Neuronal stem cell (in vitro differentiated cells): ENCODE measurements at regions not wholly inside any gene's neighbourhood (a gene's known extent, or its start where the extent isn't known, plus 50 kb on each side); places are given as distances from the start of the nearest gene placed in this dataset.

Experiments
- DNase-seq: peaks from one replicate; pipeline ENCODE4 v3.0.0-alpha.2; 2013; ENCODE audit warnings: low spot score
- H2AFZ ChIP-seq: one replicate; pipeline ENCODE4 v1.6.1; 2013; ENCODE audit warnings: mild to moderate bottlenecking, low read length, inconsistent platforms
- H2AK5ac ChIP-seq: 2 replicates; pipeline ENCODE4 v1.6.1; 2013; ENCODE audit warnings: low read depth, mild to moderate bottlenecking, inconsistent platforms, low read length, moderate library complexity, mixed read lengths
- H2BK120ac ChIP-seq: 2 replicates; pipeline ENCODE4 v1.6.1; 2013; ENCODE audit warnings: low read depth, mild to moderate bottlenecking, inconsistent platforms, low read length, moderate library complexity, mixed read lengths
- H2BK12ac ChIP-seq: one replicate; pipeline ENCODE4 v1.6.1; 2013; ENCODE audit warnings: low read length, inconsistent platforms
- H2BK15ac ChIP-seq: 2 replicates; pipeline ENCODE4 v1.6.1; 2013; ENCODE audit warnings: mild to moderate bottlenecking, low read length, inconsistent platforms, mixed read lengths
- H2BK5ac ChIP-seq: one replicate; pipeline ENCODE4 v1.6.1; 2013; ENCODE audit warnings: inconsistent platforms, mild to moderate bottlenecking, low read length, moderate library complexity
- H3K14ac ChIP-seq: one replicate; pipeline ENCODE4 v1.6.1; 2013; ENCODE audit warnings: low read length, inconsistent platforms
- H3K18ac ChIP-seq: 2 replicates; pipeline ENCODE4 v1.6.1; 2013; ENCODE audit warnings: low read length, inconsistent platforms
- H3K23ac ChIP-seq: 2 replicates; pipeline ENCODE4 v1.6.1; 2013; ENCODE audit warnings: low read depth, mild to moderate bottlenecking, mixed read lengths, low read length, inconsistent platforms; ENCODE audit not compliant: poor library complexity
- H3K27ac ChIP-seq: replicated peaks from 3 replicates; pipeline ENCODE4 v1.5.1; 2013; ENCODE audit warnings: low read length, inconsistent platforms
- H3K27me3 ChIP-seq, 3 experiments: 2 replicates each; pipeline ENCODE4 v1.6.1; 2013; ENCODE audit warnings: low read length in 3 of 3, mild to moderate bottlenecking in 2 of 3, inconsistent platforms in 1 of 3, low read depth in 1 of 3, mixed read lengths in 1 of 3, moderate library complexity in 1 of 3; ENCODE audit not compliant: control insufficient read depth in 3 of 3, insufficient read depth in 3 of 3
- H3K36me3 ChIP-seq, 2 donors: replicated peaks in 1 of 2; 2 replicates each; pipeline ENCODE4 v1.6.1; 2013; ENCODE audit warnings: low read length in 2 of 2; ENCODE audit not compliant: control insufficient read depth in 2 of 2, insufficient read depth in 2 of 2
- H3K4ac ChIP-seq: 2 replicates; pipeline ENCODE4 v1.6.1; 2013; ENCODE audit warnings: inconsistent platforms, mild to moderate bottlenecking, low read length, moderate library complexity
- H3K4me1 ChIP-seq, 2 donors: 1 replicate in 1 of 2; 2 replicates in 1 of 2; pipeline ENCODE4 v1.6.1; 2013; ENCODE audit warnings: low read length in 2 of 2, low read depth in 1 of 2; ENCODE audit not compliant: control insufficient read depth in 2 of 2, insufficient read depth in 1 of 2
- H3K4me2 ChIP-seq: one replicate; pipeline ENCODE4 v1.6.1; 2013; ENCODE audit warnings: mild to moderate bottlenecking, low read length, inconsistent platforms; ENCODE audit not compliant: insufficient read depth, poor library complexity, severe bottlenecking
- H3K4me3 ChIP-seq, 2 donors: 2 replicates each; pipeline ENCODE4 v1.5.1; 2013; ENCODE audit warnings: low read length in 2 of 2, mild to moderate bottlenecking in 2 of 2, inconsistent platforms in 1 of 2, moderate library complexity in 1 of 2
- H3K79me1 ChIP-seq: one replicate; pipeline ENCODE4 v1.6.1; 2013; ENCODE audit warnings: low read depth, mild to moderate bottlenecking, inconsistent platforms, low read length, moderate library complexity
- H3K9ac ChIP-seq: one replicate; pipeline ENCODE4 v1.6.1; 2013; ENCODE audit warnings: mild to moderate bottlenecking, low read depth, low read length, inconsistent platforms; ENCODE audit not compliant: poor library complexity
- H3K9me3 ChIP-seq, 2 donors: replicated peaks in 1 of 2; 2 replicates each; pipeline versions ENCODE3 to v1.6.1; 2013; ENCODE audit warnings: low read length in 2 of 2, mild to moderate bottlenecking in 2 of 2, inconsistent platforms in 1 of 2, low read depth in 1 of 2, mixed read lengths in 1 of 2, moderate library complexity in 1 of 2; ENCODE audit not compliant: control insufficient read depth in 2 of 2, insufficient read depth in 1 of 2
- H4K8ac ChIP-seq: one replicate; pipeline ENCODE4 v1.6.1; 2013; ENCODE audit warnings: low read depth, mild to moderate bottlenecking, inconsistent platforms, low read length, moderate library complexity
- H4K91ac ChIP-seq: one replicate; pipeline ENCODE4 v1.6.1; 2013; ENCODE audit warnings: low read length, low read depth, mild to moderate bottlenecking, inconsistent platforms; ENCODE audit not compliant: poor library complexity
- WGBS, 2 donors: extraction: QIAGEN DNeasy Blood & Tissue Kit; methylation state at CpG; one replicate each; pipeline ENCODE4 v1.1.7; 2013; ENCODE audit warnings: missing lambda C conversion rate in 2 of 2, mixed read lengths in 1 of 2; ENCODE audit not compliant: insufficient read length in 2 of 2, insufficient replicate concordance in 1 of 2; ENCODE audit errors: extremely low coverage in 2 of 2; 5-methylcytosine and 5-hydroxymethylcytosine counted together

DNA sequence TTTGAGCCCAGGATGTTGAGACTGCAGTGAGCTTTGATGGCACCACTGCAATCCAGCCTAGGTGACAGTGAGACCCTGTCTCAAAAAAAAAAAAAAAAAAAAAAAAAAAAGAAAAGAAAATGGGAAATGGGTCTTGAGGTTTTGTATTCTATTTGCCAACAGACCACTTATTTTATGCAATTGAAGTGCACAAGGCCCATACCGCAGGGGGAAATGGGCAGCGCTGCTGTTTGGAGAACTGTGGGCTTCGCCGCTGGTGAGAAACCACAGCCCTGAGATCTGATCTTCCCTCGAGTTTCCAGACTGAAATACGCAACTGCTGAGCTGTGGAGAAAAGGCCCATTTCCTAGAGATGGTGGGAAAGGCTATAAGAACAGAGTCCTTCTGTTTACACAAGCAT is 512.0 kb downstream of the TCERG1L start:
- H4K8ac ChIP-seq = no peak overlapping the region
- H2AFZ ChIP-seq = no peak overlapping the region
- no peaks in the 10 kb centered on the region for H3K4me1 ChIP-seq
- H3K4ac ChIP-seq = no peak overlapping the region
- no peaks in the 10 kb centered on the region for H3K9me3 ChIP-seq
- H3K4me2 ChIP-seq = no peak overlapping the region
- no peak overlapping the region for H2BK5ac ChIP-seq
- no peak overlapping the region for H4K91ac ChIP-seq
- H2AK5ac ChIP-seq = no peak overlapping the region
- no peak overlapping the region for H3K9ac ChIP-seq
- H3K27me3 ChIP-seq = no peaks in the 10 kb centered on the region
- H3K79me1 ChIP-seq = no peaks in the 10 kb centered on the region
- DNase-seq = no peak
- no peak overlapping the region for H3K23ac ChIP-seq
- no peak overlapping the region for H2BK120ac ChIP-seq
- H3K18ac ChIP-seq = no peak overlapping the region
- no peak overlapping the region for H3K4me3 ChIP-seq
- H3K36me3 ChIP-seq = no peaks in the 10 kb centered on the region
- no peak overlapping the region for H2BK15ac ChIP-seq
- no peak overlapping the region for H3K14ac ChIP-seq
- no peak overlapping the region for H2BK12ac ChIP-seq
- H3K27ac ChIP-seq = no peak overlapping the region
- WGBS, 2 donors = no CpG with 5 or more reads among the region's 6 CpGs

DNA sequence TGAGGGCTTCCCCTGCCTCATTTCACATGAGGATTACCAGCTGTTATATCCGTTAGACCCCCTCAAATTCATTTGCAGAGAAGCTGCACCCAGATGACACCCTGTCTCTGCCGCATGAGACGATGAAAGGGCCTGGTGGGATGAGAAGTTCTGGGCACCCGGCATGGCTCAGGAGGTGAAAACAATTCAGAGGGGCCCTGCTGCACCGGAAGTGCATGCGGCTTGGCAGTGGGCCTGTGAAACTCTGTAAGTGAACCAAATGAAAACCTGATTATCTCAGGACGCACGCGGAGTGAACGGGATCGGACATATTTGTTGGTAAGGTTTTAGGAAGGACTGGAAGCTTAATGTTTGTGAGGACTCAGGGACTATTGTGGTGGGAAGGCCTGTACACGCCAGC is 511.2 kb downstream of the TCERG1L start:
- no peak overlapping the region for H2AFZ ChIP-seq
- H3K79me1 ChIP-seq = no peaks in the 10 kb centered on the region
- H3K27me3 ChIP-seq = no peaks in the 10 kb centered on the region
- H3K4me3 ChIP-seq = no peak overlapping the region
- WGBS, 2 donors = no CpG with 5 or more reads among the region's 12 CpGs
- H2BK15ac ChIP-seq = no peak overlapping the region
- H2AK5ac ChIP-seq = no peak overlapping the region
- H3K27ac ChIP-seq = no peak overlapping the region
- no peak overlapping the region for H4K8ac ChIP-seq
- no peaks in the 10 kb centered on the region for H3K9me3 ChIP-seq
- no peak overlapping the region for H2BK5ac ChIP-seq
- no peak overlapping the region for H2BK12ac ChIP-seq
- H3K4ac ChIP-seq = no peak overlapping the region
- H3K4me1 ChIP-seq = no peaks in the 10 kb centered on the region
- no peak overlapping the region for H3K4me2 ChIP-seq
- H3K36me3 ChIP-seq = no peaks in the 10 kb centered on the region
- no peak for DNase-seq
- H3K14ac ChIP-seq = no peak overlapping the region
- H3K18ac ChIP-seq = no peak overlapping the region
- H3K9ac ChIP-seq = no peak overlapping the region
- no peak overlapping the region for H2BK120ac ChIP-seq
- H4K91ac ChIP-seq = no peak overlapping the region
- no peak overlapping the region for H3K23ac ChIP-seq

DNA sequence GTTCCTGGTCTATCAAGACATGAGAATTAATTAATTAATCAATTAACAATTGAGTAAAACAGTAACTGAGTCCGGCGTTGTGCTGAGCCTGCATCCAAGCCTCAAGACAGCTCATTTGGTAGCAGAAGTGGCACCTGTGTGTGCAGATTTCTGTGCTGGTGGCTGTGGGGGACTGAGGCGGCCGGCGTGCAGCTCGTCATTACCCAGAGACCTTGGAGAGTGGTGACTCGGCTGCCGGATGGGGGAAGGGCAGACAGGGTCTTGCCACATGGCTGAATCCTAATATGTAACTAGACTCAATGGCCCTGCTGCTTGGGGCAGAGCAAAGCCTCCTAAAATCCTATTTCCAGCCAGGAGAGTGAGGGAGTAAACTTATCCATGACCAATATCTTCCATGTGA is 510.2 kb downstream of the TCERG1L start:
- no peak overlapping the region for H3K9ac ChIP-seq
- no peak overlapping the region for H3K14ac ChIP-seq
- no peak overlapping the region for H2AFZ ChIP-seq
- no peak overlapping the region for H3K27ac ChIP-seq
- no peak for DNase-seq
- no peak overlapping the region for H3K23ac ChIP-seq
- H3K9me3 ChIP-seq = no peaks in the 10 kb centered on the region
- no peak overlapping the region for H3K4ac ChIP-seq
- no peak overlapping the region for H4K8ac ChIP-seq
- no peaks in the 10 kb centered on the region for H3K36me3 ChIP-seq
- no peaks in the 10 kb centered on the region for H3K79me1 ChIP-seq
- no peak overlapping the region for H4K91ac ChIP-seq
- H3K27me3 ChIP-seq = no peaks in the 10 kb centered on the region
- H3K18ac ChIP-seq = no peak overlapping the region
- H3K4me2 ChIP-seq = no peak overlapping the region
- H2BK5ac ChIP-seq = no peak overlapping the region
- H2BK12ac ChIP-seq = no peak overlapping the region
- no peak overlapping the region for H2BK15ac ChIP-seq
- H3K4me1 ChIP-seq = no peaks in the 10 kb centered on the region
- no CpG with 5 or more reads among the region's 8 CpGs for WGBS, 2 donors
- no peak overlapping the region for H3K4me3 ChIP-seq
- H2BK120ac ChIP-seq = no peak overlapping the region
- no peak overlapping the region for H2AK5ac ChIP-seq

DNA sequence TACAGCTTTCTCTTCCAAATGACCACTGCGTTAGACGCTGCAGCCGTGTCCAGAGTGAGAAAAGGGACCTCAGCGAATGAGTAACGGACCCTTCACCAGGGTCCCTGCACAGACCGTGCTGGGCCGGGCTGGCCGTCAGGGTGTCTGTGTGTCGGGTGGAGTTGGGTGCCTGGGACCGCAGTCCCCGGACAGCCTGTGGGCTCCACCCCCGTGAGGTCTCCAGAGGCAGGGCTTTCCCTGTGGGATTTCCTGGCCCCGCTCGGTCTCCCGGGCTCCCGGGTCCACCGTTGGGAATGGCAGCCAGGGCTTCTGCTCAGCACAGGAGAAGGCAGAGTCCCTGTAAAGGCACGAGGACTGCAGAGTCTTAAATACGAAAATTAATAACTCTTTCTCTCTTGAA is 509.7 kb downstream of the TCERG1L start:
- Histone ChIP-seq H3K4ac (no peak overlapping the region), H3K4me1 (no peaks in the 10 kb centered on the region), H3K36me3 (no peaks in the 10 kb centered on the region), H2AK5ac (no peak overlapping the region), H2BK15ac (no peak overlapping the region), H3K4me3 (no peak overlapping the region), H3K14ac (no peak overlapping the region), H3K4me2 (no peak overlapping the region), H3K27me3 (no peaks in the 10 kb centered on the region), H3K27ac (no peak overlapping the region), H2BK120ac (no peak overlapping the region), H3K18ac (no peak overlapping the region), H3K23ac (no peak overlapping the region), H4K91ac (no peak overlapping the region), H2BK12ac (no peak overlapping the region), H3K9me3 (no peaks in the 10 kb centered on the region), H3K9ac (no peak overlapping the region), H3K79me1 (no peaks in the 10 kb centered on the region), H2AFZ (no peak overlapping the region), H2BK5ac (no peak overlapping the region), H4K8ac (no peak overlapping the region)
- WGBS, 2 donors = no CpG with 5 or more reads among the region's 19 CpGs
- no peak for DNase-seq
